Heart right ventricle (tissue), 16 donors: ENCODE measurements at regions not wholly inside any gene's neighbourhood (a gene's known extent, or its start where the extent isn't known, plus 50 kb on each side); places are given as distances from the start of the nearest gene placed in this dataset.
A peak's percentile ranks its signal among the peaks of the same experiment; 100 is the strongest.
"Not testable (repeated sequence)": the region's sequence is repeated elsewhere in the genome, so short reads cannot be mapped to it uniquely, and the experiment has no call there.

Source experiments
- ATAC-seq, 8 donors: fragments of 200-7000 bp; cut with Tn5 transposase; one replicate each; pipeline ENCODE4 v1.9.1; 2020; ENCODE audit warnings: mild to moderate bottlenecking in 8 of 8, moderate library complexity in 8 of 8, moderate number of reproducible peaks in 1 of 8
- DNase-seq, 2 donors: peaks; one replicate each; pipeline ENCODE4 v3.0.0-alpha.2; 2020
- H3K27ac ChIP-seq, 10 donors: fragments of 200-600 bp; sonication (generic) in 2 of 10; one replicate each; pipeline versions ENCODE4 v1.5.0 to v1.8.0; 2020 to 2022; ENCODE audit warnings: mild to moderate bottlenecking in 3 of 10
- H3K27me3 ChIP-seq, 7 donors: fragments of 200-600 bp; one replicate each; pipeline ENCODE4 v1.8.0; 2021 to 2022; ENCODE audit warnings: mild to moderate bottlenecking in 2 of 7
- H3K36me3 ChIP-seq, 9 donors: fragments of 200-600 bp; sonication (generic) in 1 of 9; one replicate each; pipeline versions ENCODE4 v1.5.0 to v1.8.0; 2020 to 2022; ENCODE audit warnings: mild to moderate bottlenecking in 2 of 9
- H3K4me1 ChIP-seq, 9 donors: fragments of 200-600 bp; sonication (generic) in 1 of 9; one replicate each; pipeline versions ENCODE4 v1.5.0 to v1.8.0; 2020 to 2022; ENCODE audit warnings: mild to moderate bottlenecking in 4 of 9
- H3K4me3 ChIP-seq, 10 donors: fragments of 200-600 bp; sonication (generic) in 2 of 10; one replicate each; pipeline versions ENCODE4 v1.5.0 to v1.8.0; 2020 to 2022; ENCODE audit warnings: mild to moderate bottlenecking in 7 of 10, moderate library complexity in 2 of 10
- H3K9me3 ChIP-seq, 11 donors: fragments of 200-600 bp in 10 of 11; sonication (generic) in 2 of 11; one replicate each; pipeline versions ENCODE4 v1.5.0 to v1.8.0; 2013 to 2022; ENCODE audit warnings: mild to moderate bottlenecking in 2 of 11, control low read depth in 1 of 11, moderate library complexity in 1 of 11
- CTCF ChIP-seq, 9 donors: fragments of 200-600 bp; sonication (generic) in 2 of 9; IDR thresholded peaks; one replicate each; pipeline versions ENCODE4 v1.5.0 to v1.8.0; 2021 to 2022; ENCODE audit warnings: antibody characterized with exemption in 9 of 9, mild to moderate bottlenecking in 5 of 9, moderate library complexity in 1 of 9
- WGBS, 2 donors: extraction: QIAGEN DNeasy Blood & Tissue Kit; methylation state at CpG; one replicate each; pipeline ENCODE4 v1.1.7; 2013; ENCODE audit warnings: inconsistent platforms in 1 of 2; 5-methylcytosine and 5-hydroxymethylcytosine counted together
- intact Hi-C, 10 donors: fragments of 100-400 bp; cut with DNase I; formaldehyde crosslinking; loops; one replicate each; pipeline versions ENCODE4 v1.11.1 to v1.14.2; 2022
- donor health status: Arrhythmogenic right ventricular cardiomyopathy.
- donor health status: ischemic (EF 13 %, LVEDD 7.1; RV severe dilation, severe dysfunction).
- donor health status: healthy with polysubstance abuse.
- donor health status: DM: no; HTN: yes; CAD: no.
- donor health status: DM: no; HTN: no; CAD: no.
- donor health status: ischemic (EF 25% LVEDD 6.9; RV normal size, moderate dysfunction).
- donor health status: ischemic (EF 25% LVEDD 5.7; RV mildly dilated, moderate dysfunction).
- donor health status: healthy.
- donor health status: DM: yes; HTN: yes; CAD: no.
- donor health status: Ischemic cardiomyopathy.
- donor health status: ischemic (EF 35%, LVEDD 5.7; RV mildly dilated, moderate dysfunction).
- donor health status: nonischemic (EF 11% LVEDD 7.7; RV severe dilation, severe dysfunction).
- donor health status: DM: yes; HTN: yes; CAD: no.
- donor health status: PGD.
- donor health status: ischemic (EF 29% LVEDD 5.4; RV normal size, mild dysfunction).
- donor health status: nonischemic (EF 23%, LVEDD 6.1; RV moderate dilation, normal function).

GRCh38 chr12:94916663-94917062 is 86.8 kb downstream of the NDUFA12 start:
- H3K36me3 ChIP-seq: no peaks in the 10 kb centered on the region
- WGBS, 2 donors: 81 to 86% methylated on average over 6 of the region's 6 CpGs
- intact Hi-C loops: no loop called here
- no peak overlapping the region for H3K27ac ChIP-seq
- no peak for TF ChIP-seq CTCF (IDR thresholded peaks at IDR 0.05)
- no peaks in the 10 kb centered on the region for H3K27me3 ChIP-seq
- H3K4me1 ChIP-seq: no peaks in the 10 kb centered on the region
- ATAC-seq: no peak
- DNase-seq: no peak
- H3K9me3 ChIP-seq: peaks cover 0 to 9% (median 0%) of the 10 kb centered on the region in 11 donors
- no peak overlapping the region for H3K4me3 ChIP-seq

- intact Hi-C loops: no loop called here
- no peak for ATAC-seq
- Histone ChIP-seq H3K4me1 (no peaks in the 10 kb centered on the region), H3K9me3 (peaks cover 0 to 19% (median 2%) of the 10 kb centered on the region in 11 donors), H3K36me3 (no peaks in the 10 kb centered on the region), H3K27ac (no peak overlapping the region), H3K27me3 (no peaks in the 10 kb centered on the region), H3K4me3 (no peak overlapping the region)
- no peak for TF ChIP-seq CTCF (IDR thresholded peaks at IDR 0.05)
- 50 to 76% methylated on average over 4 of the region's 4 CpGs for WGBS, 2 donors
- no peak for DNase-seq
These were observed 93.8 kb downstream of the NDUFA12 start for GRCh38 chr12:94909663-94910062.

- intact Hi-C loops, H3K36me3 ChIP-seq, H3K27ac ChIP-seq, H3K4me3 ChIP-seq, ATAC-seq, DNase-seq, H3K27me3 ChIP-seq, H3K4me1 ChIP-seq: not testable (repeated sequence)
- peaks cover 0 to 13% (median 0%) of the 10 kb centered on the region in 11 donors for H3K9me3 ChIP-seq
- 93 to 96% methylated on average over 4 of the region's 4 CpGs for WGBS, 2 donors
These were observed 97.7 kb downstream of the NDUFA12 start for GRCh38 chr12:94905749-94906148.

- intact Hi-C loops: no loop called here
- Histone ChIP-seq H3K4me1 (no peaks in the 10 kb centered on the region), H3K27ac (no peak overlapping the region), H3K36me3 (no peaks in the 10 kb centered on the region), H3K9me3 (peaks cover 0 to 4% (median 0%) of the 10 kb centered on the region in 11 donors), H3K27me3 (no peaks in the 10 kb centered on the region), H3K4me3 (no peak overlapping the region)
- 53 to 62% methylated on average over 2 of the region's 2 CpGs for WGBS, 2 donors
- DNase-seq: no peak
- ATAC-seq: no peak
- no peak for TF ChIP-seq CTCF (IDR thresholded peaks at IDR 0.05)
These were observed 103.0 kb downstream of the NDUFA12 start for GRCh38 chr12:94900496-94900895.

- peak in 5 of 9 donors; percentile 9 to 43 (median 32) for TF ChIP-seq CTCF (IDR thresholded peaks at IDR 0.05)
- H3K9me3 ChIP-seq: no peaks in the 10 kb centered on the region
- DNase-seq (no peak), ATAC-seq (no peak)
- H3K4me3 ChIP-seq: no peak overlapping the region
- WGBS, 2 donors: 76 to 84% methylated on average over 1 of the region's 1 CpG
- no peaks in the 10 kb centered on the region for H3K27me3 ChIP-seq
- intact Hi-C loops: no loop called here
- H3K4me1 ChIP-seq: no peaks in the 10 kb centered on the region
- no peaks in the 10 kb centered on the region for H3K36me3 ChIP-seq
- no peak overlapping the region for H3K27ac ChIP-seq
These were observed 105.1 kb downstream of the NDUFA12 start for GRCh38 chr12:94898388-94898787.
